ENCODE measurements at regions not wholly inside any gene's neighbourhood (a gene's known extent, or its start where the extent isn't known, plus 50 kb on each side); places are given as distances from the start of the nearest gene placed in this dataset.

DNA sequence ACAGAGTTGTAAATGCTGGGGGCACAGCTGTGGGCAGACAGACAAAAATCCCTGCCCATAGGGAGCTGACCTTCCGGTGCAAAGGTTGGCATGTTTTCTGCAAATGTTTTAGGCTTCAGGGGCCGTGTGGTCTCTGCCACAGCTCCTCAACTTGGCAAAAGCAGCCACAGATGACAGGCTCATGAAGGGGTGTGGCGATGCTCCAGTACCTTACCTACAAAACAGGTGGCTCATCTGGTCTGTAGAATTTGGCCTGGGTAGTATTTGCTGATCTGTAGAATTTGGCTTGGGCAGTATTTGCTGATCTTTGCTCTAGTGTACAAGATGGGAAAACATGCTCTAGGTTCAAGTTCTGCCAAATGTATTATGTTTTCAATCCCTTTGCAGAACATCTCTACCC is 283.9 kb downstream of the GADD45G start:
- no peak for DNase-seq

DNA sequence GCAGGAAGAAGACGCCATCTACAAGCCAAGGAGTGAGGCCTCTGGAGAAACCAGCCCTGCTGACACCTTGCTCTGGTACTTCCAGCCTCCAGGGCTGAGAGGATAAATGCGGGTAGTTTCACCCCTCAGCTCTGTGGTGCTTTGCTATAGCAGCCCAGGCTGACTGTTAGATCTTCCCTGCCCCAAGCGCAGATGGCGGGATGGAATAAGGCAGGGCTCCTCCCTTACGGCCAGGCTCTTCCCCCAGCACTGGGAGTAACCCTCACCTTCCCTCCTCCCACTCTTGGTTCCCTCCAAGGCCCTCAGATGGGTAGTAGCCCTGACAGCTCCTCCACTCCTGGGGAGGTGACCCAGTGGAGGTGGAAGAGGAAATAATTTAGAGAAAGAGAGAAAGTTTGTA is 285.1 kb downstream of the GADD45G start:
- no peak for DNase-seq

- DNase-seq = no peak
These were observed 285.6 kb downstream of the GADD45G start for GRCh38 chr9:89890326-89890980.

DNA sequence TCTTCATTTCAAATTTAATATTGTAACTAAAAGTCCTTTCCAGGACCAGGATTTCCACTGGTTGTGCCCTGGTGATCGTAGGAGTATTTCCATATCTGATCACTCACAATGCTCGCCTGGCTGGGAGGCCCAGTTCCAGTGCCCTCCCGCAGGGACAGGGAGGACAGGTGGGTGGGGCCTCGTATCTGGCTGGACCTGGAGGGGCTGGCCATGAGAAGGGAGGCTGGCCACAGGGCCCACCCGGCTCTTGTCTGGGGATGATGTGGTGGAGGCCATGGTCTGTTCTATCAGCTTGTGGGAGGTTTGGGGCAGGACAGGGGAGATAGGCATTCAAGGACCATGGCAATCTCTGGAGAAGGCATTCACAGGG is 286.4 kb downstream of the GADD45G start:
- no peak for DNase-seq

GRCh38 chr9:89891591-89892304 is 286.9 kb downstream of the GADD45G start:
- no peak for DNase-seq

- DNase-seq = no peak
These were observed 288.1 kb downstream of the GADD45G start for GRCh38 chr9:89892920-89893319.

GRCh38 chr9:89893886-89894285 is 289.1 kb downstream of the GADD45G start:
- DNase-seq = no peak

DNA sequence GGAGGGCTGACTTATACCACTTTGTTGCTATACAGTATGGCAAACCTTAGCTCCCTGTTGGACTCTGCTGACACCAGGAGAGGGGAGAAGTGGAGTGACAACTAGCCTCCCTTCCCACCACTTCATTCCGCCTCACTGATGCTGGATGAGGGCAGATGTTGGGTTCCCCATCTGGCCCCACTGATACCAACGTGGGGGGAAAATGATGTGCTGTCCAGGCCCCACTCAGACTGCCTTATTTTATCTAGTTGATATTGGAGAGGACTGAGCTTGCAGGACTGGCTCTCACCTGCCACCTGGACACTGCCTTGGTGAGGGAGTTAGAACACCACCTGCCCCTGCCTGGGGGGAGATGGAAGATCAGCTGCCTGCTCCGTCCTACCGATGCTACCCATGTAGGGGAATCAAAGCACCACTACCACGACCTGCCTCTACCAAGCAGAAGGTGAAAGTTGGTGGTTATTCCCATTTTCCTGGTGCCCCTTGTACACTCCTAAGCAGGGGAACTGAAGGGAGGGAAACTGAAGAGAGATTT is 292.1 kb downstream of the GADD45G start:
- no peak for DNase-seq

DNA sequence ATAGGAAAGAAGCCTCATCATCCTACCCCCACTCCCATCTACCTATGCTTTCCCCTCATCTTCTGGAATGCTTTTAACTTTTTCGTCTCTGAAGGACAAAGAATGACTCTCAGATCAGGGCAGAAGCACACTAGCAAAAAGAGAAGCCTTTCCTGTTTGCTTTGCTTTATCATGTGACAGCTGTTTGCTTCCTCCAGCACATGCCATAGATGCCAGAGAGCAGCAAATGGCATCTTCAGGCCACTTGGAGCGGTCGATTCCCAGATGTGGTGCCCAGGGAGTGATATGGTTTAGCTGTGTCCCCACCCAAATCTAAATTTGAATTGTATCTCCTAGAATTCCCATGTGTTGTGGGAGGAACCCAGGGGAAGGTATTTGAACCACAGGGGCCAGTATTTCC is 294.8 kb downstream of the GADD45G start:
- DNase-seq = no peak

GRCh38 chr9:89901920-89902319 is 297.1 kb downstream of the GADD45G start:
- DNase-seq = no peak

DNA sequence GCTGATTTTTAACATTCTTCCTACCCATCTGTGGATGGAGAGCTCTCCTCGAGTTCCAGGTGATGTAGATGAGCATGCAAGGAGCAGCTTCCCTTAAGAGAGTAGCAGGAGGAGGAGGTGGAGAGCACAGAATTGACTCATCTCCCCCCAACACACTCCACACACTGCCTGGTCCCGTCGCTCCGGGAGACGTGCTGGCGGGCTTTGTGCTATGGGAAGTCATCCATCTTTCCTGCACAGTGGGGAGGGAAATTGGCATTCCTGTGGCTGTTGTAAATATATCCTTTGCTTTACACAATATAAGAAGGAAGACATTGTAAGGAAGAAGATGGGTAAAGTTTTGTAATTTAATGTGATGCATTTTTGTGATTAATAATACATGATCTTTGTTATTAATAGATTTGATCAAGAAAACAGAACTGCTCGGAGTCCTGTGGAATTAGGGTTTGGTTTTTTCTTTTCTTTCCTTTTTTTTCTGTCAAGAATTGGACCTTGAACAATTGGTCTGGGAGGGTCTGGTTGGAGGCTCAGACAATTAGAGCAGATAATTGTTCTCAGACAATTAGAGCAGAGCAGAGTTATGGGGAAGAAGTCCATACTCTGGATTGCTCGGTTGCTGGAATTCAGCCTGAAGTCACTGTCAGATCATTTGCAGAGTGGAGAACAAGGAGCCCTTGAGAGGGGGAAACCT is 297.8 kb downstream of the GADD45G start:
- no peak for DNase-seq

GRCh38 chr9:89903141-89903475 is 298.3 kb downstream of the GADD45G start:
- no peak for DNase-seq

DNA sequence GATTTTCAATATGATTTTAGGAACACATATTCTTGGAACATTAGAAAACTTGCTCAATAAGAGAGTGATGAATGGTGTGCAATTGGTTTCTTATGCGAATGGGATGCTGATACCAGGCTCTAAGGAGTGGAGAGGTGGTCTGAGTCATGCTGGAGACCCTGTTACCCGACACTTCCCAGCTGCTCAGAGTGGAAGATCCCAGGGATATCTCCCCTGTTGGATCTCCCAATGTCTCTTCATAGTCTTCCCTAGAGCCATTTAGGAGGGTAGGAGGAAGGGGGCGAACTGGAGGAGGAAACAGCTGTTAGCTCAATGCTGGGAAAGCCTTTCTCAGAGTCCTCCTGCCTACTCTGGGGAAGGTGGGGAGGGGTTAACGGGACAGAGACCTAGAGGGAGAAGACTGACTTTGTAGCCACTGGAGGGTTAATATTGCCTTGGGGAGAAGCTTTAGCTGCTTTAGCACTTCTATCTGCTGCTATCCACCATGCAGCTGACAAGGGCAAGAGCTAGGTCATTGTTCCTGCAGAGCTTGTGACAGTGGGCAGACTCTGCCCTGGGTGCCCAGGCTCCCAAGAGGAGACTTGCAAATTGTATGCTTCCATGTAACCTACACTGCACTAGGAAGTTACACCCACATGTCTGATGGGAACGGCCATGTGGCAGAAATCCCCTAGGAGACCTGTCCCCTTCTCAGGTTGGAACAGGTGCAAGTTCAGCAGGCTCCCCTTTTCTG is 301.0 kb downstream of the GADD45G start:
- no peak for DNase-seq

DNA sequence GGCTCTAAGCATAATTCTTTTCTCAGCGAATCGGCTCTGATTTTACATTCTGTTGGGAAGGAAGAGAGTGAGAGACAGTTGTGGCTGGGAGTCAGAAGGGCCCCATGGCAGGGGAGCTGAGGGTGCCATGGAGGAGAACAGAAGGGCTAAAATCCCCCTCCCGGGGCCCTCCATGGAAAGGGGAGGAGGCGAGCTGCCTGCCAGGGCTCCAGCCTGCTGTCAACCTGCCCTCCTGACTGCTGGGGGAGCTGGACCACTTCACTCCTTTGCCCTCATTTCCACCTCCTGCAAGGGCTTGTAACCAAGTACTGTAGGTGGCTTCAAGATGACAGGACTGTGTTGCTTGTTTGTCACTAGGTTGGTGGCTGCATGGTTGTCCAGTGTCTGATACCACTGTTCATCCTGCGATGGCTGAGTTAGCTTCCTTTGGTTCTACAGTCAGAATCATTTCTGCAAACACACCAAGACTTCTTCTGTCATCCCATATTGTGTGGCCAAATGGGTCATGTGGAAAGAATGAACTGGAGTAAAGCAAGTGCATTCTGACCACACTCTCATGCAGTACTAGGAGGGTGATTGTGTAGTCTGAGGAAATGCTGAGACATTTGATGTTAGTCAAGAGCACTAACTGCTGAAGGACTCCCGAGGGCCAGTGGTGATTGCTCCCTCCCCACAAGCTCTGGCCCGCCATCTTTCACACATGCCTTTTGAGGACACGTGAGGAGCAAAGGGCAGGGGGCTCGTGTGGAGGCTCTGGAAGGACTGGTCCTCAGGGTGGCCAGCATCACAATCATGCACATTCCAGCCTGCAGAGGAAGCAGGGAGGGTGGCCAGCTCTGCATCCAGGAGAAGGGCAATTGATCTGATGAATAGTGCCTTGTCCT is 307.2 kb downstream of the GADD45G start:
- no peak for DNase-seq

DNA sequence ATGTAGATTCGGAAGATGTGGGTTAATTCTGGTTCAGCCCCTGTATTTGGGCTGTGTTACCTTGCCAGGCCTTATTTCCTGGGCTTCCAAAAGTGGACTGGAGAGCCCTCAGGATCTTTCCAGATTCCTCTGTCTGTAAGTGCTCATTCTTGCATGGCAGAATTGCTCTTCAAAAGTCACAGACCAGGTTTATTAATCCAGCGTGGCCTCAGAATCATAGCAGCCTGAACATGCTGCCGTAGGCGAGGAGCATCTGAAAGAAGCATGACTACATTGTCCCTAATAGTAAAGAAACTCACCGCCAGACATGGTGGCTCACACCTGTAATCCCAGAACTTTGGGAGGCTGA is 307.8 kb downstream of the GADD45G start:
- no peak for DNase-seq

GRCh38 chr9:89915187-89915586 is 310.4 kb downstream of the GADD45G start:
- DNase-seq = no peak

DNA sequence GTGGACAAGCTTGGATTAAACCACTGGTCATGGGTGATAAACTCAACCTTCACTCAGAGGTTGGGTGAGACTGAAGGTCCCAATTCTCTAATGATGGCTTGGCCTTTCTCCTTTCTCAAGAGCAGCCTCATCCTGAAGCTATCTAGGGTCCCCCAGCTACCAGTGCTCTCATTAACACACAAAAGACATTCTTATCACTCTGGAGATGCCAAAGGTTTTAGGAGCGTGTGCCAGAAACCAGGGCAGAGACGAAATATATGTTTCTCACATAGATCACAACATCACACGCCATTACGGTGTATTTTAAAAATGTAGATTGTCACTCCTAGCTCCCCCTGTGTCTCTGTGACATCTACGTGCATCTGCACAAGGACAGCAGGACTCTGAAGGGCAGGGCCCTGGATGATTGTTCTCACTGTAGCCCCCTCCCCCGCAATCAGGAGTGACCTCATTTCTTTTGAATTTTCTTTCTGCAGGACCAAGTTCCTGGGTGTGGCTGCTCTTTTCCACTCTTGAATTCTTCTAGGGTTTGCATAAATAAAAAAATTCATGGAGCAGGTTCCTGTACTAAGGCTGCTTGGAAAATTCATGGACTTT is 311.3 kb downstream of the GADD45G start:
- no peak for DNase-seq

DNA sequence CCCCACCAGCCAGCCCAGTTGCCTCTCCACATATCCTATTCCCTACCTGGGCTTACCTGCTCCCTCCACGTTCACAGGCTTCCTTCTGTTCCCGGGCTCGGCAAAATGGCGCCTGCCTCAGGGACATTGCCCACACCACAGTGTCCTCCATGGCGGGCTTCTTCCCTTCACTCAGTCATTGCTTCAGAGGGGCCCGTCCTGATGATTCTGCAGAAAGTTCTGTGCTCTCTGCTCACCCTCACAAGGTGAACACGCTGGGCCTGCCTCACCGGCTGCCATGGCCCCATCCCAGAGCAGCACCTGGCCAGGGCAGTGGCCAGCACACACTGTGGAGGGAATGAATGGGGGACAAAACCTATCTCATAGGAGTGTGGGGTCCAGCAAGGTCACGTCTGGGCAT is 313.0 kb downstream of the GADD45G start:
- DNase-seq = no peak

- peak; percentile 45 to 58 for DNase-seq
These were observed 314.4 kb downstream of the GADD45G start for GRCh38 chr9:89919171-89919681.

- no peak for DNase-seq
These were observed 315.3 kb downstream of the GADD45G start for GRCh38 chr9:89920131-89920530.

- DNase-seq = no peak
These were observed 316.1 kb downstream of the GADD45G start for GRCh38 chr9:89920951-89921350.

- no peak for DNase-seq
These were observed 317.3 kb downstream of the GADD45G start for GRCh38 chr9:89922099-89922498.

Data from activated CD4-positive, alpha-beta T cell treated with anti-CD3 and anti-CD28 coated beads, Interleukin-2, amount 50 U/mL, for 48 hours (primary cell).